ENCODE measurements at regions not wholly inside any gene's neighbourhood (a gene's known extent, or its start where the extent isn't known, plus 50 kb on each side); places are given as distances from the start of the nearest gene placed in this dataset.
"Not testable (repeated sequence)": the region's sequence is repeated elsewhere in the genome, so short reads cannot be mapped to it uniquely, and the experiment has no call there.

GRCh38 chr10:124241510-124241909 is 148.1 kb upstream of the CHST15 start:
- not testable (repeated sequence) for DNase-seq

- DNase-seq = no peak
These were observed 147.5 kb upstream of the CHST15 start for GRCh38 chr10:124240839-124241291.

GRCh38 chr10:124239696-124240095 is 146.3 kb upstream of the CHST15 start:
- no peak for DNase-seq

DNA sequence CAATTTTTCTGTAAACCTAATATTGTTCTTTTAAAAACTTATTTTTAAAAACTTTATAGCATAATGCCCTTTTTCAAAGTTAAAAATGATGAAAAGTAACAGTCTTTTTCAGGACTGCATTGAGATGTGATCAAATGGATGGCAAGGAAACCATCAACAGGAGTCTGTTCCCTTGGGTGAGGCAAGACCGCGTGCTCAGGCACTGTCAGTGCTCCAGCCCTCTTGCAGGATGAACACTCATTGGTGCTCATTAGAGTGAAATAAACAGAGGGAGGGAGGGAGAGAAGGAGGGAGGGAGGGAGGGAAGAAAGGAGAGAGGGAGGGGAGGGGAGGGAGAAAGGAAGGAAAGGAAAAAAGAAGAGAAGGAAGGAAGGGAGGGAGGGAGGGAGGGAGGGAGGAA is 145.7 kb upstream of the CHST15 start:
- DNase-seq = no peak

GRCh38 chr10:124238367-124238766 is 145.0 kb upstream of the CHST15 start:
- no peak for DNase-seq

DNA sequence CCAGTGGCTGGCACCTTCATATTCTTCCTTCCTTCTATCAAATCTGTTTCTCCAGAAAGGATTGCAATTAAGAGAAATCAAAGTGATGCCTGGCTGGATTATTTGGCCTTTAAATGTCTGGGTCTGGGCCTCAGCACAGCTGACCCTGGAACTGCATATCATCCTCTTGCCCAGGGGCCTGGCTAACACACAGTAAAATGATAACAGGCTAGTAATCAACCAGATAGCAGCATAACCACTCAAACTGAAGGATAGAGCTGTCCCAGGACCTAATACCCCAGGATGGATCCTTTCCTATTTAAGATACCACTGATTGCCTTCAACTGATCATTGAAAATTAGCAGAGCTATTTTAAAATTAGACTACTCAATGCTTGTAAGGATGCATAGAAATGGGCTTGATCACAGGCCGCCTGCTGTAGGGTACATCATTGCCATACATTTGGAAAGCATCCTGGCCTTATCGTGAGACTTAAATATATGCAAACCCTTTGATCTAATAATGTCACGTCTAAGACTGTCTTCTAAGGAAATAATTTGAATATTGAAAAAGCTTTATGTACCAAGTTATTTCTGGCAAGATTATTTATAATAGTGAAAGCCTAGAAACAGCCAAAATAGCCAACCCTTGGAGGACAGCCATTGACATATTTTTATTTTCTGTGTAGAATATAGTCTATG is 144.0 kb upstream of the CHST15 start:
- no peak for DNase-seq

GRCh38 chr10:124236816-124237215 is 143.4 kb upstream of the CHST15 start:
- DNase-seq = no peak

GRCh38 chr10:124236136-124236535 is 142.7 kb upstream of the CHST15 start:
- DNase-seq = no peak

- no peak for DNase-seq
These were observed 141.8 kb upstream of the CHST15 start for GRCh38 chr10:124235232-124235631.

DNA sequence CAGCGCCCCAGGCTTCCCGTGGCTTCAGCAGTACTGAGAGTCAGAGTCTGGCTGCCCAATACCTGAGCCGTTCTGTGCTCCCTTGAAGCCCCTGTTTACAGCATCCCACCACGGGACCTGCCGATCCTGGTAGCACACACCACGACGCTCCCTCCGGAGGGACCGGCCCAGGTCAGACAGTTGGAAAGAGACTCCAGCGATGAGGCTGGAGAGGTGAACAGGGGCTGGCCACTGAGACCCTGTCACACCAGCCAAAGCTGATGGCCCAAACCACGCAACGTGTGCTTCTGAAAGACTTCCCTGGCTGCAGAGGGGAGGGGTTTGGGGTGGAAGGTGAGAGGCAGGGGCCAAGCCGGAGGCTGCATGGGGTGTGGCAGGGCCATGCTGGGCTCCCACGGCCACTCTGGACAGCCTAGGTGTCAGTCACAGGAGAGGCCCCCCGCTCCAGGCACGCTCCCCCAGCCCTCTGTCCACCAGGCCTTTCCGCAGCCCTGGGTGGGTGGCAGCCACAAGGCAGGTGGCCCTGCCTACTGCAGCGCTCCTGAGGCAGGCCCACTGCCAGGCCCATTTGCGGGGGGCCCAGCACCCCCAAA is 140.2 kb upstream of the CHST15 start:
- no peak for DNase-seq

GRCh38 chr10:124232686-124233545 is 139.5 kb upstream of the CHST15 start:
- no peak for DNase-seq

- DNase-seq = no peak
These were observed 138.1 kb upstream of the CHST15 start for GRCh38 chr10:124231168-124232155.

- no peak for DNase-seq
These were observed 137.3 kb upstream of the CHST15 start for GRCh38 chr10:124230635-124231167.

GRCh38 chr10:124229989-124230634 is 136.7 kb upstream of the CHST15 start:
- no peak for DNase-seq

DNA sequence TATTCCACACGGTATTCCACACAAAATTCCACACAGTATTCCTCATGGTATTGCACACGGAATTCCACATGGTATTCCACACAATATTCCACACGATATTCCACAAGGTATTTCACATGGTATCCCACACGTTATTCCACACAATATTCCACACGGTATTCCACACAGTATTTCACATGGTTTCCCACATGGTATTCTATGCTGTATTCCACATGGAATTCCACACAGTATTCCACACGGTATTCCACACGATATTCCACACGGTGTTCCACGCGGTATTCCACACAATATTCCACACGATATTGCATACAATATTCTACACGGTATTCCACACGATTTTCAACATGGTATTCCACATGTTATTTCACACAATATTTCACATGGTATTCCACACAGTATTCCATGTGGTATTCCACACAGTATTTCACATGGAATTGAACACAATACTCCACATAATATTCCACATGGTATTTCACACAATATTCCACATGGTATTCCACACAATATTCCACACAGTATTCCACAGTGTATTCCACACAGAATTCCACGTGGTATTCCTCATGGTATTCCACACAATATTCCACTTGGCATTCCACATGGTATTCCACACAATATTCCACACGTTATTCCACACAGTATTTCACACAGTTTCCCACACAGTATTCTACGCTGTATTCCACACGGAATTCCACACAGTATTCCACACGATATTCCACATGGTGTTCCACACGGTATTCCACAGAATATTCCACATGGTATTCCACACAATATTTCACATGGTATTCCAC is 136.0 kb upstream of the CHST15 start:
- no peak for DNase-seq

GRCh38 chr10:124228471-124228870 is 135.1 kb upstream of the CHST15 start:
- DNase-seq = no peak

- no peak for DNase-seq
These were observed 134.6 kb upstream of the CHST15 start for GRCh38 chr10:124227988-124228387.

- DNase-seq = no peak
These were observed 133.9 kb upstream of the CHST15 start for GRCh38 chr10:124227055-124227975.

- DNase-seq = no peak
These were observed 133.1 kb upstream of the CHST15 start for GRCh38 chr10:124226271-124227054.
